Renal cortical epithelial cell (primary cell): ENCODE measurements at regions not wholly inside any gene's neighbourhood (a gene's known extent, or its start where the extent isn't known, plus 50 kb on each side); places are given as distances from the start of the nearest gene placed in this dataset.
"Not testable (repeated sequence)": the region's sequence is repeated elsewhere in the genome, so short reads cannot be mapped to it uniquely, and the experiment has no call there.

Experiments
- DNase-seq: peaks from one replicate; pipeline ENCODE4 v3.0.0-alpha.2; 2011; ENCODE audit warnings: low read depth

GRCh38 chr3:98644168-98644567 is 50.8 kb upstream of the CPOX start:
- DNase-seq, result no peak

GRCh38 chr3:98645039-98645438 is 51.6 kb upstream of the CPOX start:
- DNase-seq, result no peak

- no peak for DNase-seq
These were observed 53.3 kb upstream of the CPOX start for GRCh38 chr3:98646680-98647079.

GRCh38 chr3:98647197-98647596 is 53.8 kb upstream of the CPOX start:
- DNase-seq, result no peak

- no peak for DNase-seq
These were observed 57.8 kb upstream of the CPOX start for GRCh38 chr3:98650971-98651779.

- no peak for DNase-seq
These were observed 58.3 kb upstream of the CPOX start for GRCh38 chr3:98651780-98652077.

GRCh38 chr3:98655666-98656065 is 62.3 kb upstream of the CPOX start:
- DNase-seq, result peak; percentile 2

GRCh38 chr3:98657457-98657856 is 64.0 kb upstream of the CPOX start:
- peak; percentile 7 for DNase-seq

GRCh38 chr3:98662699-98663098 is 69.3 kb upstream of the CPOX start:
- DNase-seq, result no peak

GRCh38 chr3:98670020-98670419 is 76.6 kb upstream of the CPOX start:
- peak; percentile 52 for DNase-seq

- no peak for DNase-seq
These were observed 83.2 kb upstream of the ST3GAL6 start for GRCh38 chr3:98679986-98680385.

- peak; percentile 94 for DNase-seq
These were observed 82.4 kb upstream of the ST3GAL6 start for GRCh38 chr3:98680723-98681122.

GRCh38 chr3:98681486-98681885 is 81.7 kb upstream of the ST3GAL6 start:
- DNase-seq, result no peak

- DNase-seq, result not testable (repeated sequence)
These were observed 80.7 kb upstream of the ST3GAL6 start for GRCh38 chr3:98682391-98682790.

GRCh38 chr3:98688363-98688762 is 74.8 kb upstream of the ST3GAL6 start:
- DNase-seq, result no peak

GRCh38 chr3:98690876-98691275 is 72.3 kb upstream of the ST3GAL6 start:
- peak; percentile 25 for DNase-seq

GRCh38 chr3:98691897-98692296 is 71.2 kb upstream of the ST3GAL6 start:
- DNase-seq, result no peak

- no peak for DNase-seq
These were observed 70.2 kb upstream of the ST3GAL6 start for GRCh38 chr3:98692787-98693473.

GRCh38 chr3:98695796-98696195 is 67.3 kb upstream of the ST3GAL6 start:
- no peak for DNase-seq

GRCh38 chr3:98696296-98696695 is 66.8 kb upstream of the ST3GAL6 start:
- not testable (repeated sequence) for DNase-seq

- no peak for DNase-seq
These were observed 65.9 kb upstream of the ST3GAL6 start for GRCh38 chr3:98697225-98697624.

- DNase-seq, result no peak
These were observed 64.0 kb upstream of the ST3GAL6 start for GRCh38 chr3:98699132-98699531.

GRCh38 chr3:98701071-98701675 is 62.0 kb upstream of the ST3GAL6 start:
- DNase-seq, result no peak
